A673 (cell line): ENCODE measurements at regions not wholly inside any gene's neighbourhood (a gene's known extent, or its start where the extent isn't known, plus 50 kb on each side); places are given as distances from the start of the nearest gene placed in this dataset.

Experiments used
- BruUV-seq: library from RNA; stranded (reverse); fragments of 400-500 nt; replicated peaks from 2 replicates; lab custom pipeline; 2021; lab: Mats Ljungman, UMichigan
- CTCF ChIA-PET: fragments of 300-600 bp; sonication (Branson Sonifier 250); formaldehyde crosslinking; loops from one replicate; lab custom pipeline; 2022; ENCODE audit warnings: antibody characterized with exemption; lab: Charles Lee
- POLR2A ChIA-PET: fragments of 300-600 bp; sonication (Branson Sonifier 250); formaldehyde crosslinking; loops from one replicate; lab custom pipeline; 2022; ENCODE audit warnings: antibody characterized with exemption; ENCODE audit not compliant: low non-redundant PET; lab: Charles Lee
- DNase-seq: peaks from one replicate; pipeline ENCODE4 v3.0.0-alpha.2; 2015; ENCODE audit warnings: low spot score
- H3K27ac ChIP-seq: fragments of 200-600 bp; sonication (generic); 2 replicates; pipeline ENCODE4 v1.5.1; 2016; ENCODE audit warnings: mixed run types, low read depth, mild to moderate bottlenecking, mixed read lengths, antibody characterized with exemption, low read length; ENCODE audit not compliant: poor library complexity, severe bottlenecking
- H3K27me3 ChIP-seq: fragments of 200-600 bp; sonication (generic); replicated peaks from 2 replicates; pipeline ENCODE4 v1.6.1; 2017; ENCODE audit warnings: mixed run types, low read depth, mild to moderate bottlenecking, mixed read lengths, antibody characterized with exemption, low read length; ENCODE audit not compliant: insufficient read depth, poor library complexity
- H3K36me3 ChIP-seq: fragments of 200-600 bp; sonication (generic); 2 replicates; pipeline ENCODE4 v1.6.1; 2016; ENCODE audit warnings: mixed run types, mild to moderate bottlenecking, mixed read lengths, antibody characterized with exemption, low read length; ENCODE audit not compliant: insufficient read depth, poor library complexity, severe bottlenecking
- H3K4me1 ChIP-seq: fragments of 200-600 bp; sonication (generic); 2 replicates; pipeline ENCODE4 v1.6.1; 2017; ENCODE audit warnings: mixed run types, mild to moderate bottlenecking, mixed read lengths, antibody characterized with exemption, low read length; ENCODE audit not compliant: insufficient read depth, poor library complexity, severe bottlenecking
- H3K4me3 ChIP-seq: fragments of 200-600 bp; sonication (generic); 2 replicates; pipeline ENCODE4 v1.5.1; 2016; ENCODE audit warnings: low read depth, mixed run types, mild to moderate bottlenecking, mixed read lengths, low read length; ENCODE audit not compliant: poor library complexity, severe bottlenecking
- H3K9me3 ChIP-seq: fragments of 200-600 bp; sonication (generic); 2 replicates; pipeline ENCODE4 v1.6.1; 2016; ENCODE audit warnings: mixed run types, low read depth, mild to moderate bottlenecking, mixed read lengths, antibody characterized with exemption, low read length; ENCODE audit not compliant: poor library complexity, severe bottlenecking
- CTCF ChIP-seq: fragments of 300-800, 200-600 bp; sonication (generic); conservative IDR thresholded peaks from 2 replicates; pipeline ENCODE4 v1.5.1; 2017; ENCODE audit warnings: low read depth, mild to moderate bottlenecking, antibody characterized with exemption, low read length, moderate library complexity, mixed read lengths
- EZH2 ChIP-seq: fragments of 200-600 bp; sonication (generic); IDR thresholded peaks from 2 replicates; pipeline ENCODE4 v1.6.1; 2017; ENCODE audit warnings: borderline replicate concordance, low read depth, mild to moderate bottlenecking, mixed read lengths, antibody characterized with exemption, low read length; ENCODE audit not compliant: poor library complexity, severe bottlenecking
- intact Hi-C: fragments of 100-400 bp; cut with micrococcal nuclease; formaldehyde crosslinking; loops from one replicate; pipeline ENCODE4 v1.10.0; 2022; ENCODE audit not compliant: unreplicated experiment

GRCh38 chr15:31934821-31935220, 95.5 kb upstream of the CHRNA7 start:
- Histone ChIP-seq H3K36me3 (no peaks in the 10 kb centered on the region), H3K27me3 (peaks cover 9% of the 10 kb centered on the region), H3K4me3 (no peak overlapping the region), H3K27ac (no peak overlapping the region), H3K4me1 (no peaks in the 10 kb centered on the region), H3K9me3 (no peaks in the 10 kb centered on the region)
- TF ChIP-seq EZH2 (no peak), CTCF (no peak)
- intact Hi-C loops: no loop called here
- DNase-seq: no peak
- BruUV-seq: no TSS peak
- ChIA-PET POLR2A (no interaction called here), CTCF (no interaction called here)

GRCh38 chr15:31953478-31953877, 76.8 kb upstream of the CHRNA7 start:
- no peaks in the 10 kb centered on the region for H3K4me1 ChIP-seq
- no peaks in the 10 kb centered on the region for H3K27me3 ChIP-seq
- intact Hi-C loops: no loop called here
- no peak overlapping the region for H3K27ac ChIP-seq
- H3K4me3 ChIP-seq: no peak overlapping the region
- TF ChIP-seq EZH2: no peak
- no peak for TF ChIP-seq CTCF
- H3K36me3 ChIP-seq: no peaks in the 10 kb centered on the region
- H3K9me3 ChIP-seq: peaks cover 6% of the 10 kb centered on the region
- no TSS peak for BruUV-seq
- no peak for DNase-seq
- ChIA-PET POLR2A (no interaction called here), CTCF (no interaction called here)

DNA sequence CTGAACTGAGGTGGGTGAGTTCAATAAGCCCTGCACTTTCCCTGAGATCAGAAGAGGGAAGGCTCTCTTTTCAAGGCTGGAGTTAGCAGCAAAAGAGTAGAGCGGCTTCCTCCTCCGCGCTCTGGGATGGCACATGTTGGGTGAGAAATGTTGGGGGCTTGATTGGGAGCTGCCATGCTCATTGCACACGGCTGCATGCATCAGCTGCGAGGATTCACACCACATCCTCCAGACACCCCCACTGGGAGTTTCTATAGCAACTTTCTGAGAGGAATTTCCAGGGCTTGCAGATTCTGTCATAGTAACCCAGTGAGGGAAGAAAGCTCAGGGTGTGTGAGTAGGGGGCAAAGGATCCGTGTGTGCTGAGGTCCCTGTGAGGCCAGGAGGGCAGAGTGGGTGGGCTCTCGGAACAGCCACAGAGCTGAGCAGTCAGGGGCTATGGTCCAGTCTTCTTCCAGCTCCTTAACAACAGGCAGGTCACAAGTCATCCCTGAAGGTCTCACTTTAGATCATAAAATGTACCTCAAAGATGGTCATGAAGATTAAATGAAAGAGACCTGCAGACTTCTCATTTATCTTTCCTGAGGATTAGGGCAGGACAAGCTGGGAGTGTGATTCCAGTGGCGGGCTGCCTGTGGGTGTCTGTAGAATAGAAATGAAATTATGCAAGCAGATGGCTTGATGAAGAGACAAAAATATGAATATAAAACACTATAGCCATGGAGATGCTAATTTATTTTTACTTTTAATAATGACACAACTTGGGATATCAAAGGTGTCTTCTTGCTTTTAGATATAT, 75.7 kb upstream of the CHRNA7 start:
- no peak for TF ChIP-seq EZH2
- TF ChIP-seq CTCF: no peak
- no peak overlapping the region for H3K27ac ChIP-seq
- no peaks in the 10 kb centered on the region for H3K36me3 ChIP-seq
- DNase-seq: no peak
- intact Hi-C loops: no loop called here
- ChIA-PET CTCF (no interaction called here), POLR2A (no interaction called here)
- no TSS peak for BruUV-seq
- H3K4me3 ChIP-seq: no peak overlapping the region
- peaks cover 6% of the 10 kb centered on the region for H3K9me3 ChIP-seq
- H3K27me3 ChIP-seq: no peaks in the 10 kb centered on the region
- H3K4me1 ChIP-seq: no peaks in the 10 kb centered on the region
